Left lung (tissue), 4 donors: ENCODE measurements at regions not wholly inside any gene's neighbourhood (a gene's known extent, or its start where the extent isn't known, plus 50 kb on each side); places are given as distances from the start of the nearest gene placed in this dataset.

Experiments used
- ATAC-seq: fragments of 200-7000 bp; cut with Tn5 transposase; one replicate; pipeline ENCODE4 v1.9.1; 2020; ENCODE audit warnings: moderate library complexity
- DNase-seq, 4 donors: peaks; one replicate each; pipeline ENCODE4 v3.0.0-alpha.2; 2013 to 2020
- H3K27ac ChIP-seq, 2 donors: fragments of 200-600 bp; sonication (generic) in 1 of 2; one replicate each; pipeline versions ENCODE4 v1.5.0 to v1.8.0; 2020 to 2021
- H3K27me3 ChIP-seq, 2 donors: fragments of 200-600 bp; sonication (generic) in 1 of 2; one replicate each; pipeline versions ENCODE4 v1.5.0 to v1.8.0; 2020 to 2021
- H3K36me3 ChIP-seq, 2 donors: fragments of 200-600 bp; sonication (generic) in 1 of 2; one replicate each; pipeline versions ENCODE4 v1.5.0 to v1.8.0; 2020 to 2021
- H3K4me1 ChIP-seq, 2 donors: fragments of 200-600 bp; one replicate each; pipeline ENCODE4 v1.8.0; 2021
- H3K4me3 ChIP-seq, 2 donors: fragments of 200-600 bp; sonication (generic) in 1 of 2; one replicate each; pipeline versions ENCODE4 v1.5.0 to v1.8.0; 2020 to 2021; ENCODE audit warnings: mild to moderate bottlenecking in 1 of 2
- H3K9me3 ChIP-seq, 2 donors: fragments of 200-600 bp; sonication (generic) in 1 of 2; one replicate each; pipeline versions ENCODE4 v1.5.0 to v1.8.0; 2020 to 2021
- CTCF ChIP-seq, 2 donors: fragments of 200-600 bp; sonication (generic) in 1 of 2; IDR thresholded peaks; one replicate each; pipeline versions ENCODE4 v1.5.0 to v1.8.0; 2021; ENCODE audit warnings: antibody characterized with exemption in 2 of 2
- intact Hi-C, 2 donors: fragments of 100-400 bp; cut with DNase I; formaldehyde crosslinking; loops; one replicate each; pipeline versions ENCODE4 v1.11.2 to v1.14.2; 2022
- donor health status: DM: no; HTN: yes; CAD: no.
- donor health status: DM: no; HTN: no; CAD: no.

GRCh38 chr11:90803831-90804230, 581.0 kb upstream of the CHORDC1 start:
- intact Hi-C loops = no loop called here
- TF ChIP-seq CTCF (IDR thresholded peaks at IDR 0.05) = no peak
- Histone ChIP-seq H3K27me3 (no peaks in the 10 kb centered on the region), H3K27ac (no peak overlapping the region), H3K4me3 (no peak overlapping the region), H3K36me3 (no peaks in the 10 kb centered on the region), H3K9me3 (no peaks in the 10 kb centered on the region), H3K4me1 (no peaks in the 10 kb centered on the region)
- ATAC-seq (no peak), DNase-seq (no peak)

- no peak for TF ChIP-seq CTCF (IDR thresholded peaks at IDR 0.05)
- H3K4me3 ChIP-seq = no peak overlapping the region
- ATAC-seq = no peak
- intact Hi-C loops = no loop called here
- H3K27me3 ChIP-seq = no peaks in the 10 kb centered on the region
- no peak overlapping the region for H3K27ac ChIP-seq
- no peaks in the 10 kb centered on the region for H3K4me1 ChIP-seq
- no peak for DNase-seq
- H3K36me3 ChIP-seq = no peaks in the 10 kb centered on the region
- no peaks in the 10 kb centered on the region for H3K9me3 ChIP-seq
Observed at GRCh38 chr11:90803366-90803765, 580.5 kb upstream of the CHORDC1 start.

GRCh38 chr11:90798769-90799168, 575.9 kb upstream of the CHORDC1 start:
- TF ChIP-seq CTCF (IDR thresholded peaks at IDR 0.05) = no peak
- Histone ChIP-seq H3K9me3 (no peaks in the 10 kb centered on the region), H3K4me3 (no peak overlapping the region), H3K4me1 (no peaks in the 10 kb centered on the region), H3K27ac (no peak overlapping the region), H3K36me3 (no peaks in the 10 kb centered on the region), H3K27me3 (no peaks in the 10 kb centered on the region)
- ATAC-seq (no peak), DNase-seq (no peak)
- intact Hi-C loops = no loop called here

GRCh38 chr11:90795746-90796145, 572.9 kb upstream of the CHORDC1 start:
- H3K27ac ChIP-seq = no peak overlapping the region
- H3K4me1 ChIP-seq = no peaks in the 10 kb centered on the region
- H3K9me3 ChIP-seq = peaks cover 0 to 2% of the 10 kb centered on the region in 2 donors
- H3K4me3 ChIP-seq = no peak overlapping the region
- no peak for TF ChIP-seq CTCF (IDR thresholded peaks at IDR 0.05)
- DNase-seq (no peak), ATAC-seq (no peak)
- no peaks in the 10 kb centered on the region for H3K27me3 ChIP-seq
- no peaks in the 10 kb centered on the region for H3K36me3 ChIP-seq
- intact Hi-C loops = no loop called here

- H3K27ac ChIP-seq = no peak overlapping the region
- intact Hi-C loops = no loop called here
- H3K4me3 ChIP-seq = no peak overlapping the region
- no peak for TF ChIP-seq CTCF (IDR thresholded peaks at IDR 0.05)
- H3K27me3 ChIP-seq = no peaks in the 10 kb centered on the region
- no peak for ATAC-seq
- peaks cover 0 to 28% of the 10 kb centered on the region in 2 donors for H3K9me3 ChIP-seq
- H3K36me3 ChIP-seq = no peaks in the 10 kb centered on the region
- no peaks in the 10 kb centered on the region for H3K4me1 ChIP-seq
- no peak for DNase-seq
Observed at GRCh38 chr11:90788961-90789360, 566.1 kb upstream of the CHORDC1 start.
